ENCODE measurements at regions not wholly inside any gene's neighbourhood (a gene's known extent, or its start where the extent isn't known, plus 50 kb on each side); places are given as distances from the start of the nearest gene placed in this dataset.

GRCh38 chr11:134636071-134636470 is 224.0 kb upstream of the B3GAT1 start:
- intact Hi-C loops (cut with DNase I): no loop called here
- peak; percentile 58 for DNase-seq (ENCODE audit: low spot score)

- DNase-seq (ENCODE audit: low spot score): peak; percentile 41
- intact Hi-C loops (cut with DNase I): no loop called here
Observed at GRCh38 chr11:134634897-134635831, 223.1 kb upstream of the B3GAT1 start.

- intact Hi-C loops (cut with DNase I): no loop called here
- DNase-seq (ENCODE audit: low spot score): peak; percentile 22
Observed at GRCh38 chr11:134633276-134633675, 221.2 kb upstream of the B3GAT1 start.

- peak; percentile 70 for DNase-seq (ENCODE audit: low spot score)
- intact Hi-C loops (cut with DNase I): no loop called here
Observed at GRCh38 chr11:134632347-134633119, 220.5 kb upstream of the B3GAT1 start.

- intact Hi-C loops (cut with DNase I): no loop called here
- peak; percentile 68 for DNase-seq (ENCODE audit: low spot score)
Observed at GRCh38 chr11:134630861-134631260, 218.8 kb upstream of the B3GAT1 start.

GRCh38 chr11:134628426-134628825 is 216.4 kb upstream of the B3GAT1 start:
- intact Hi-C loops (cut with DNase I): no loop called here

GRCh38 chr11:134626032-134626431 is 214.0 kb upstream of the B3GAT1 start:
- no peak for DNase-seq (ENCODE audit: low spot score)
- intact Hi-C loops (cut with DNase I): no loop called here

More at GRCh38 chr11:134628426-134628825, 216.4 kb upstream of the B3GAT1 start:
- no peak for DNase-seq (ENCODE audit: low spot score)

- DNase-seq (ENCODE audit: low spot score): peak; percentile 70
- intact Hi-C loops (cut with DNase I): no loop called here
Observed at GRCh38 chr11:134625631-134626030, 213.6 kb upstream of the B3GAT1 start.

- DNase-seq (ENCODE audit: low spot score): peak; percentile 10
- intact Hi-C loops (cut with DNase I): no loop called here
Observed at GRCh38 chr11:134625151-134625550, 213.1 kb upstream of the B3GAT1 start.

- intact Hi-C loops (cut with DNase I): no loop called here
Observed at GRCh38 chr11:134624166-134624920, 212.3 kb upstream of the B3GAT1 start.

GRCh38 chr11:134623711-134624110 is 211.7 kb upstream of the B3GAT1 start:
- intact Hi-C loops (cut with DNase I): no loop called here
- no peak for DNase-seq (ENCODE audit: low spot score)

More at GRCh38 chr11:134624166-134624920, 212.3 kb upstream of the B3GAT1 start:
- DNase-seq (ENCODE audit: low spot score): no peak

GRCh38 chr11:134622458-134622857 is 210.4 kb upstream of the B3GAT1 start:
- intact Hi-C loops (cut with DNase I): no loop called here

GRCh38 chr11:134617360-134617759 is 205.3 kb upstream of the B3GAT1 start:
- DNase-seq (ENCODE audit: low spot score): no peak
- intact Hi-C loops (cut with DNase I): no loop called here

More at GRCh38 chr11:134622458-134622857, 210.4 kb upstream of the B3GAT1 start:
- DNase-seq (ENCODE audit: low spot score): no peak

GRCh38 chr11:134616038-134616437 is 204.0 kb upstream of the B3GAT1 start:
- DNase-seq (ENCODE audit: low spot score): no peak

GRCh38 chr11:134615041-134615615 is 203.1 kb upstream of the B3GAT1 start:
- intact Hi-C loops (cut with DNase I): no loop called here
- peak; percentile 68 for DNase-seq (ENCODE audit: low spot score)

More at GRCh38 chr11:134616038-134616437, 204.0 kb upstream of the B3GAT1 start:
- intact Hi-C loops (cut with DNase I): no loop called here

GRCh38 chr11:134614141-134614540 is 202.1 kb upstream of the B3GAT1 start:
- intact Hi-C loops (cut with DNase I): no loop called here
- no peak for DNase-seq (ENCODE audit: low spot score)

- DNase-seq (ENCODE audit: low spot score): no peak
- intact Hi-C loops (cut with DNase I): no loop called here
Observed at GRCh38 chr11:134613646-134614045, 201.6 kb upstream of the B3GAT1 start.

- intact Hi-C loops (cut with DNase I): no loop called here
- no peak for DNase-seq (ENCODE audit: low spot score)
Observed at GRCh38 chr11:134612140-134613030, 200.3 kb upstream of the B3GAT1 start.

Measured in cardiac septum (tissue), 1 donor.